HEK293T (cell line): ENCODE measurements at regions not wholly inside any gene's neighbourhood (a gene's known extent, or its start where the extent isn't known, plus 50 kb on each side); places are given as distances from the start of the nearest gene placed in this dataset.

Experiments
- CTCF ChIA-PET: fragments of 350-600 bp; formaldehyde crosslinking; extraction: SDS; loops from one replicate; lab custom pipeline; 2021; ENCODE audit warnings: antibody characterized with exemption, inconsistent platforms; lab: Yijun Ruan, JAX
- POLR2A ChIA-PET: fragments of 350-600 bp; formaldehyde crosslinking; extraction: SDS; loops from one replicate; lab custom pipeline; 2020; ENCODE audit warnings: antibody characterized with exemption, inconsistent platforms; lab: Yijun Ruan, JAX
- DNase-seq: peaks from one replicate; pipeline ENCODE4 v3.0.0; 2012; ENCODE audit warnings: mixed read lengths; ENCODE audit errors: extremely low spot score
- ARNT ChIP-seq: fragments of 450-650 bp; IDR thresholded peaks from 2 replicates; pipeline ENCODE4 v1.6.1; 2017; ENCODE audit warnings: mild to moderate bottlenecking
- BHLHE40 ChIP-seq: fragments of 450-650 bp; IDR thresholded peaks from 2 replicates; pipeline ENCODE4 v1.6.1; 2016; ENCODE audit warnings: mild to moderate bottlenecking, moderate library complexity, borderline replicate concordance
- CTBP1 ChIP-seq: fragments of 450-650 bp; IDR thresholded peaks from 2 replicates; pipeline ENCODE4 v1.6.1; 2016; ENCODE audit warnings: borderline replicate concordance
- ELF4 ChIP-seq: fragments of 450-650 bp; IDR thresholded peaks from 2 replicates; pipeline ENCODE4 v1.6.1; 2017; ENCODE audit warnings: antibody characterized with exemption
- FOXA1 ChIP-seq: fragments of 450-650 bp; IDR thresholded peaks from 2 replicates; pipeline ENCODE4 v1.6.1; 2016; ENCODE audit warnings: mild to moderate bottlenecking
- FOXK2 ChIP-seq: fragments of 450-650 bp; IDR thresholded peaks from 2 replicates; pipeline ENCODE4 v1.6.1; 2016; ENCODE audit warnings: mild to moderate bottlenecking
- FOXM1 ChIP-seq: fragments of 450-650 bp; IDR thresholded peaks from 2 replicates; pipeline ENCODE4 v1.6.1; 2017; ENCODE audit warnings: mild to moderate bottlenecking, borderline replicate concordance
- HDGF ChIP-seq: fragments of 450-650 bp; IDR thresholded peaks from 2 replicates; pipeline ENCODE4 v1.6.1; 2017; ENCODE audit warnings: antibody characterized with exemption, borderline replicate concordance
- L3MBTL2 ChIP-seq: fragments of 450-650 bp; conservative IDR thresholded peaks from 2 replicates; pipeline ENCODE4 v1.6.1; 2016; ENCODE audit warnings: mild to moderate bottlenecking
- LEF1 ChIP-seq: fragments of 450-650 bp; IDR thresholded peaks from 2 replicates; pipeline ENCODE4 v1.6.1; 2017; ENCODE audit warnings: mild to moderate bottlenecking, borderline replicate concordance
- NFRKB ChIP-seq: fragments of 450-650 bp; IDR thresholded peaks from 2 replicates; pipeline ENCODE4 v1.6.1; 2016; ENCODE audit warnings: mild to moderate bottlenecking, moderate library complexity
- SP1 ChIP-seq: fragments of 450-650 bp; IDR thresholded peaks from 2 replicates; pipeline ENCODE4 v1.6.1; 2017
- SUZ12 ChIP-seq: fragments of 450-650 bp; IDR thresholded peaks from 2 replicates; pipeline ENCODE4 v1.6.1; 2016; ENCODE audit warnings: mild to moderate bottlenecking
- TARDBP ChIP-seq: fragments of 450-650 bp; IDR thresholded peaks from 2 replicates; pipeline ENCODE4 v1.6.1; 2016
- ZNF384 ChIP-seq: fragments of 450-650 bp; IDR thresholded peaks from 2 replicates; pipeline ENCODE4 v1.6.1; 2016
- TF ChIP-seq, protein P1 (sequence below): fragments of 450-650 bp; IDR thresholded peaks from 2 replicates; pipeline ENCODE4 v1.6.1; 2016

DNA sequence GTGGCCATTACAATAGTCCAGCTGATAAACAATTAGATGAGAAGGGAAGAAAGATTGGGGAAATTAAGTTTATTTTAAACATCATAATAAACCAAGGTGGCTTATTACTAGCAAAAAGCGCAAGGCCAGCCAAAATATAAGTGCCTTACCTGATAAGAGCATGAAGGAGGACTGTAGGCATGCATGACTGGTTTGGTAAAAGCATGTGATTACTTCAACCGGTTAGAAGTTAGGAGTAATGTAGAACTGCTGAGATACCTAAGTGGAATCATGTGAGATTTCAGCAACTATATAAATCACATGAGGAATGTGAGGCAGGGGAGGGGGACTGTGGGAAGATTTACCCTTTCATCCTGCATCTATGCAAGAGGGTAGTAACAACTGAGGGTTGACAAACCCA, 59.7 kb upstream of the CCDC196 start:
- ChIA-PET CTCF (no interaction called here), POLR2A (no interaction called here)
- no peak for TF ChIP-seq FOXA1
- no peak for TF ChIP-seq FOXM1
- TF ChIP-seq SP1, result no peak
- TF ChIP-seq, protein P1, sequence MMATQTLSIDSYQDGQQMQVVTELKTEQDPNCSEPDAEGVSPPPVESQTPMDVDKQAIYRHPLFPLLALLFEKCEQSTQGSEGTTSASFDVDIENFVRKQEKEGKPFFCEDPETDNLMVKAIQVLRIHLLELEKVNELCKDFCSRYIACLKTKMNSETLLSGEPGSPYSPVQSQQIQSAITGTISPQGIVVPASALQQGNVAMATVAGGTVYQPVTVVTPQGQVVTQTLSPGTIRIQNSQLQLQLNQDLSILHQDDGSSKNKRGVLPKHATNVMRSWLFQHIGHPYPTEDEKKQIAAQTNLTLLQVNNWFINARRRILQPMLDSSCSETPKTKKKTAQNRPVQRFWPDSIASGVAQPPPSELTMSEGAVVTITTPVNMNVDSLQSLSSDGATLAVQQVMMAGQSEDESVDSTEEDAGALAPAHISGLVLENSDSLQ, result no peak
- no peak for TF ChIP-seq FOXK2
- no peak for TF ChIP-seq SUZ12
- no peak for TF ChIP-seq BHLHE40
- TF ChIP-seq TARDBP, result no peak
- no peak for TF ChIP-seq L3MBTL2
- no peak for TF ChIP-seq ELF4
- TF ChIP-seq CTBP1, result no peak
- TF ChIP-seq NFRKB, result no peak
- TF ChIP-seq HDGF, result no peak
- no peak for TF ChIP-seq ARNT
- no peak for TF ChIP-seq ZNF384
- no peak for TF ChIP-seq LEF1

DNA sequence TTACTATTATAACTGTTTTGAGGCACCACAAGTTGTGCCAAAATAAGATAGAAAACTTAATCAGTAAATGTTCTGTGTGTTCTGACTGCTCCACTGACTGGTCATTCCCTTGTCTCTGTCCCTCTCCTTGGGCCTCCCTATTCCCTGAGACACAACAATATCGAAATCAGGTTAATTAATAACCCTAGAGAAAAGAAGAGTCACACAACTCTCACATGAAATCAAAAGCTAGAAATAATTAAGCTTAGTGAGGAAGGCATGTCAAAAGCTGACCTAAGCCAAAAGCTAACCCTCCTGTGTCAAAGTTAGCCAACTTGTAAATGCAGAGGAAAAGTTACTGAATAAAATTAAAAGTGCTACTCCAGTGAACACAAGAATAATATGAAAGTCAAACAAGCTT, 53.8 kb upstream of the CCDC196 start:
- CTCF ChIA-PET, result no interaction called here
- no peak for DNase-seq
- TF ChIP-seq NFRKB (no peak), FOXM1 (no peak), SUZ12 (no peak), BHLHE40 (no peak), CTBP1 (no peak), ARNT (no peak), FOXA1 (no peak), HDGF (no peak), SP1 (no peak), LEF1 (no peak), ELF4 (no peak), L3MBTL2 (no peak), FOXK2 (no peak), ZNF384 (no peak), TARDBP (no peak)
- TF ChIP-seq, protein P1, result no peak
- POLR2A ChIA-PET, result no interaction called here

More for the DNA sequence above, 59.7 kb upstream of the CCDC196 start:
- DNase-seq, result no peak

GRCh38 chr14:66434464-66434863, 51.7 kb upstream of the CCDC196 start:
- ChIA-PET POLR2A (no interaction called here), CTCF (no interaction called here)
- TF ChIP-seq SUZ12 (no peak), TARDBP (no peak), ELF4 (no peak), CTBP1 (no peak), L3MBTL2 (no peak), FOXM1 (no peak), BHLHE40 (no peak)
- TF ChIP-seq, protein P1, result no peak
- DNase-seq, result no peak

DNA sequence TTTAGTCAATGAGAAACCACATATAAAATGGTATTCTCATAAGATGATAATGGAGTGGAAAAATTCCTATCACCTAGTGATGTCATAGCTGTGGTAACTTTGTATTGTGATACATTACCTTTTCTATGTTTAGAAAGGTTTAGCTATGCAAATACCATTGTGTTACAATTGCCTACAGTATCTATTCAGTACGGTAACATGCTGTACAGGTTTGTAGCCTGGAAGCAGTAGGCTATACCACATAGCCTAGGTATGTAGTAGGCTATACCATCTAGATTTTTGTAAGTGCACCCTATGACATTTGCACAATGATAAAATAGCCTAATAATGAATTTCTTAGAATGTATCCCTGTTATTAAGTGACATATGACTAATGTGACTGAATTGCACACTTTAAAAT, 50.5 kb upstream of the CCDC196 start:
- ChIA-PET POLR2A (no interaction called here), CTCF (no interaction called here)
- no peak for DNase-seq
- no peak for TF ChIP-seq CTBP1
- no peak for TF ChIP-seq ELF4
- no peak for TF ChIP-seq FOXM1
- TF ChIP-seq NFRKB, result no peak
- TF ChIP-seq, protein P1, result no peak
- no peak for TF ChIP-seq BHLHE40
- no peak for TF ChIP-seq SP1
- TF ChIP-seq LEF1, result no peak
- no peak for TF ChIP-seq TARDBP
- no peak for TF ChIP-seq FOXK2
- TF ChIP-seq L3MBTL2, result no peak
